PC-9 (cell line): ENCODE measurements at regions not wholly inside any gene's neighbourhood (a gene's known extent, or its start where the extent isn't known, plus 50 kb on each side); places are given as distances from the start of the nearest gene placed in this dataset.

Experiments
- BruUV-seq: library from RNA; stranded (reverse); fragments of 400-500 nt; replicated peaks from 2 replicates; lab custom pipeline; 2021; lab: Mats Ljungman, UMichigan
- CTCF ChIA-PET: fragments of 300-600 bp; sonication (Branson Sonifier 250); formaldehyde crosslinking; loops from one replicate; lab custom pipeline; 2022; ENCODE audit warnings: antibody characterized with exemption; lab: Charles Lee
- POLR2A ChIA-PET: fragments of 300-600 bp; sonication (Branson Sonifier 250); formaldehyde crosslinking; loops from one replicate; lab custom pipeline; 2022; ENCODE audit warnings: antibody characterized with exemption; ENCODE audit not compliant: unreplicated experiment; lab: Charles Lee
- DNase-seq, 2 experiments: peaks; one replicate each; pipeline versions ENCODE4 v3.0.0 to v3.0.0-alpha.2; 2015 to 2022; ENCODE audit warnings: mixed read lengths in 1 of 2
- H2AFZ ChIP-seq: fragments of 200-600 bp; sonication (generic); 2 replicates; pipeline ENCODE4 v1.8.1; 2017; ENCODE audit warnings: antibody characterized with exemption
- H3F3A ChIP-seq: fragments of 200-600 bp; sonication (generic); 2 replicates; pipeline ENCODE4 v1.8.1; 2017; ENCODE audit warnings: antibody characterized with exemption, mild to moderate bottlenecking, low read depth; ENCODE audit not compliant: insufficient read depth
- H3K27ac ChIP-seq: fragments of 200-600 bp; sonication (generic); 2 replicates; pipeline ENCODE4 v1.6.1; 2016; ENCODE audit warnings: mixed run types
- H3K27me3 ChIP-seq: fragments of 200-600 bp; sonication (generic); 2 replicates; pipeline ENCODE4 v1.6.1; 2016; ENCODE audit warnings: low read depth, mixed run types; ENCODE audit not compliant: insufficient read depth
- H3K36me3 ChIP-seq: fragments of 200-600 bp; sonication (generic); 2 replicates; pipeline ENCODE4 v1.6.1; 2016; ENCODE audit warnings: low read depth, mixed run types
- H3K4me1 ChIP-seq: fragments of 200-600 bp; sonication (generic); replicated peaks from 2 replicates; pipeline ENCODE4 v1.6.1; 2016; ENCODE audit warnings: mixed run types; ENCODE audit not compliant: insufficient read depth
- H3K4me2 ChIP-seq: fragments of 200-600 bp; sonication (generic); 2 replicates; pipeline ENCODE4 v1.6.1; 2017; ENCODE audit warnings: mixed run types
- H3K4me3 ChIP-seq: fragments of 200-600 bp; sonication (generic); 2 replicates; pipeline ENCODE4 v1.6.1; 2016; ENCODE audit warnings: mixed run types
- H3K79me2 ChIP-seq: fragments of 200-600 bp; sonication (generic); 2 replicates; pipeline ENCODE4 v1.6.1; 2017; ENCODE audit warnings: low read depth, mixed run types
- H3K9me2 ChIP-seq: fragments of 200-600 bp; sonication (generic); 2 replicates; pipeline ENCODE4 v1.8.1; 2017; ENCODE audit warnings: mild to moderate bottlenecking; ENCODE audit not compliant: insufficient read depth
- H3K9me3 ChIP-seq: fragments of 200-600 bp; sonication (generic); 2 replicates; pipeline ENCODE4 v1.8.1; 2016; ENCODE audit warnings: low read depth; ENCODE audit not compliant: insufficient read depth
- H4K20me1 ChIP-seq: fragments of 200-600 bp; sonication (generic); 2 replicates; pipeline ENCODE4 v1.8.1; 2017; ENCODE audit not compliant: insufficient read depth
- CTCF ChIP-seq: fragments of 200-600 bp; sonication (generic); conservative IDR thresholded peaks from 2 replicates; pipeline ENCODE4 v1.6.1; 2017; ENCODE audit warnings: mixed run types, antibody characterized with exemption, mild to moderate bottlenecking, moderate library complexity
- EZH2 ChIP-seq: fragments of 200-600 bp; sonication (generic); IDR thresholded peaks from 2 replicates; pipeline ENCODE4 v1.8.0; 2017; ENCODE audit warnings: antibody characterized with exemption, low read depth
- intact Hi-C: fragments of 100-400 bp; cut with micrococcal nuclease; formaldehyde crosslinking; loops from one replicate; pipeline ENCODE4 v1.10.0; 2022; ENCODE audit not compliant: unreplicated experiment

DNA sequence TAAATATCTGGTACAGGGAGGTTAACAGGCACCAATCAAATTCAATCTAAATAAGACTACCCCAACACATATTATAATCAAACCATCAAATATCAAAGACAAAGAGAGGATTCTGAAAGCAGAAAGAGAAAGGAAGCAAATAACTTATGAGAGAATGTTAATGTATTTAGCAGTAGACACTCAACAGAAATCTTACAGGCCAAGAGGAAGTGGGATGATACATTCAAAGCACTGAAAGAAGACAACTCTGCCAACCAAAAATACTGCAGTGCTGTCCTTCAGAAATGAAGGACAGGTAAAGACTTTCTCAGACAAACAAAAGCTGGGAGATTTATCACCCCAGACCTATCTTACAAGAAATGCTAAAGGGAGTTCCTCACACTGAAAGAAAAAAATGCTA is 95.9 kb upstream of the PTHLH start:
- Histone ChIP-seq H3K79me2 (no peaks in the 10 kb centered on the region), H3K9me2 (no peaks in the 10 kb centered on the region), H3K9me3 (no peaks in the 10 kb centered on the region), H3K4me2 (no peak overlapping the region), H4K20me1 (no peaks in the 10 kb centered on the region), H3F3A (no peaks in the 10 kb centered on the region), H3K36me3 (no peaks in the 10 kb centered on the region), H3K27ac (no peak overlapping the region), H3K4me1 (no peaks in the 10 kb centered on the region), H3K4me3 (no peak overlapping the region), H3K27me3 (no peaks in the 10 kb centered on the region), H2AFZ (no peak overlapping the region)
- intact Hi-C loops = no loop called here
- no TSS peak for BruUV-seq
- ChIA-PET POLR2A (no interaction called here), CTCF (no interaction called here)
- no peak for DNase-seq
- TF ChIP-seq CTCF (no peak), EZH2 (no peak)

- Histone ChIP-seq H3K27me3 (no peaks in the 10 kb centered on the region), H3F3A (no peaks in the 10 kb centered on the region), H3K36me3 (no peaks in the 10 kb centered on the region), H3K9me3 (no peaks in the 10 kb centered on the region), H4K20me1 (no peaks in the 10 kb centered on the region), H3K27ac (no peak overlapping the region), H2AFZ (no peak overlapping the region), H3K4me1 (no peaks in the 10 kb centered on the region), H3K4me2 (no peak overlapping the region), H3K79me2 (no peaks in the 10 kb centered on the region), H3K4me3 (no peak overlapping the region), H3K9me2 (no peaks in the 10 kb centered on the region)
- TF ChIP-seq EZH2 (no peak), CTCF (no peak)
- ChIA-PET POLR2A (no interaction called here), CTCF (no interaction called here)
- no peak for DNase-seq
- no TSS peak for BruUV-seq
- intact Hi-C loops = no loop called here
Measured at GRCh38 chr12:28079539-28079938, 107.0 kb upstream of the PTHLH start.

DNA sequence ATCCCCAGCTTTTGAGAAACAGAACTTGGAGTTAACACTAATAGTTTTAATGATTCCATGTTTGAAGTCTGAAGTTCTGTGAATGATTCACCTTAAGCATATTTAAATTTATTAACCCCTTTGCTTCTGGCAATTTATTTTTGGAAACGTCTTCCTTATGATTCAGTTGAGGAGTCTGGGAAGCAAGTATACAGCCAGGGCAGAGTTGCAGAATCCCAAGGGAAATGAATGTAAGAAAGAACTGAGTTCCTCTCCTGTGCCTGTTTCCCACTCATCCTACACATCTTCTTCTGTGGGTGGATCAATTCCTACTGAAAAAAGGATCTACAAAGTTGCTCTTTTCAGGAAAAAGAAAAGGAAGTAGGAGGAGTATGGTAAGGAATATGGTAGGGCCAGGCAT is 108.2 kb upstream of the CCDC91 start:
- CTCF ChIA-PET = no interaction called here
- H3K79me2 ChIP-seq = no peaks in the 10 kb centered on the region
- intact Hi-C loops = no loop called here
- no TSS peak for BruUV-seq
- no peak overlapping the region for H3K4me3 ChIP-seq
- H4K20me1 ChIP-seq = no peaks in the 10 kb centered on the region
- H3K27ac ChIP-seq = no peak overlapping the region
- no peaks in the 10 kb centered on the region for H3F3A ChIP-seq
- H3K4me2 ChIP-seq = no peak overlapping the region
- no peaks in the 10 kb centered on the region for H3K36me3 ChIP-seq
- no peak for DNase-seq
- H2AFZ ChIP-seq = no peak overlapping the region
- H3K9me3 ChIP-seq = no peaks in the 10 kb centered on the region
- no peak for TF ChIP-seq CTCF
- TF ChIP-seq EZH2 = no peak
- H3K27me3 ChIP-seq = no peaks in the 10 kb centered on the region
- no peaks in the 10 kb centered on the region for H3K4me1 ChIP-seq
- H3K9me2 ChIP-seq = no peaks in the 10 kb centered on the region
- POLR2A ChIA-PET = no interaction called here
